H1 (cell line): ENCODE measurements at regions not wholly inside any gene's neighbourhood (a gene's known extent, or its start where the extent isn't known, plus 50 kb on each side); places are given as distances from the start of the nearest gene placed in this dataset.
A peak's percentile ranks its signal among the peaks of the same experiment; 100 is the strongest.

Experiments used
- CTCF ChIA-PET: fragments of 300-600 bp; sonication (Branson Sonifier 250); formaldehyde crosslinking; loops from one replicate; lab custom pipeline; 2021; ENCODE audit not compliant: partially characterized antibody; lab: Charles Lee
- POLR2A ChIA-PET: fragments of 300-600 bp; sonication (Branson Sonifier 250); formaldehyde crosslinking; loops from one replicate; lab custom pipeline; 2021; ENCODE audit warnings: inconsistent platforms; ENCODE audit not compliant: partially characterized antibody; lab: Charles Lee
- DNase-seq, 2 experiments: peaks; one replicate each; pipeline versions ENCODE4 v3.0.0 to v3.0.0-alpha.2; 2010 to 2022; ENCODE audit warnings: low spot score in 2 of 2, low read depth in 1 of 2, mixed read lengths in 1 of 2
- FAIRE-seq: peaks from 2 replicates; lab custom pipeline; 2011; peaks lifted over from hg19 to GRCh38; lab: Jason Lieb, UNC
- H2AFZ ChIP-seq: 2 replicates; pipeline ENCODE4 v1.8.1; 2012; ENCODE audit warnings: low read length, inconsistent platforms
- H2AK5ac ChIP-seq: 2 replicates; pipeline ENCODE4 v1.6.1; 2013; ENCODE audit warnings: low read depth, low read length
- H2BK120ac ChIP-seq: replicated peaks from 2 replicates; pipeline ENCODE3; 2013; ENCODE audit warnings: low read depth, low read length, inconsistent platforms
- H2BK12ac ChIP-seq: 2 replicates; pipeline ENCODE4 v1.6.1; 2013; ENCODE audit warnings: low read depth, low read length
- H2BK15ac ChIP-seq: 2 replicates; pipeline ENCODE4 v1.6.1; 2013; ENCODE audit warnings: low read length
- H2BK20ac ChIP-seq: 2 replicates; pipeline ENCODE4 v1.6.1; 2013; ENCODE audit warnings: low read length
- H2BK5ac ChIP-seq: 2 replicates; pipeline ENCODE4 v1.6.1; 2013; ENCODE audit warnings: low read depth, low read length
- H3K14ac ChIP-seq: 2 replicates; pipeline ENCODE4 v1.6.1; 2013; ENCODE audit warnings: inconsistent platforms; ENCODE audit not compliant: insufficient read length
- H3K18ac ChIP-seq: 2 replicates; pipeline ENCODE4 v1.6.1; 2013; ENCODE audit warnings: low read length; ENCODE audit errors: extremely low read depth
- H3K23ac ChIP-seq: 2 replicates; pipeline ENCODE4 v1.6.1; 2013; ENCODE audit warnings: inconsistent platforms; ENCODE audit not compliant: insufficient read length
- H3K23me2 ChIP-seq: 2 replicates; pipeline ENCODE4 v1.6.1; 2013; ENCODE audit warnings: low read depth, low read length
- H3K27ac ChIP-seq: 2 replicates; pipeline ENCODE4 v1.6.1; 2011; ENCODE audit warnings: low read depth, low read length, inconsistent platforms
- H3K27me3 ChIP-seq, 4 experiments: replicated peaks in 1 of 4; 1 replicate in 1 of 4; 2 replicates in 3 of 4; pipeline versions ENCODE4 v1.6.1 to v1.8.1; 2011 to 2013; ENCODE audit warnings: low read length in 3 of 4, mild to moderate bottlenecking in 3 of 4, inconsistent platforms in 2 of 4, mixed read lengths in 2 of 4, moderate library complexity in 1 of 4; ENCODE audit not compliant: control insufficient read depth in 3 of 4, insufficient read depth in 3 of 4; ENCODE audit errors: extremely low read depth in 1 of 4
- H3K36me3 ChIP-seq, 4 experiments: 2 replicates each; pipeline versions ENCODE4 v1.6.1 to v1.8.1; 2011 to 2013; ENCODE audit warnings: mild to moderate bottlenecking in 4 of 4, low read length in 3 of 4, moderate library complexity in 2 of 4, control low read depth in 1 of 4, inconsistent platforms in 1 of 4; ENCODE audit not compliant: insufficient read depth in 4 of 4, control insufficient read depth in 2 of 4
- H3K4ac ChIP-seq: replicated peaks from 2 replicates; pipeline ENCODE3; 2013; ENCODE audit warnings: low read length, low read depth, mixed read lengths, inconsistent platforms; ENCODE audit not compliant: insufficient read length
- H3K4me1 ChIP-seq, 4 experiments: replicated peaks in 1 of 4; 1 replicate in 1 of 4; 2 replicates in 3 of 4; pipeline versions ENCODE4 v1.6.1 to v1.8.1; 2011 to 2013; ENCODE audit warnings: low read length in 3 of 4, inconsistent platforms in 2 of 4, mixed read lengths in 1 of 4; ENCODE audit not compliant: insufficient read depth in 4 of 4, control insufficient read depth in 3 of 4
- H3K4me2 ChIP-seq, 2 experiments: 2 replicates each; pipeline versions ENCODE4 v1.6.1 to v1.8.1; 2011 to 2013; ENCODE audit warnings: low read depth in 2 of 2, low read length in 2 of 2, control low read depth in 1 of 2, inconsistent platforms in 1 of 2, mild to moderate bottlenecking in 1 of 2; ENCODE audit not compliant: insufficient read depth in 1 of 2
- H3K4me3 ChIP-seq, 4 experiments: fragments of 200-600, 300-600 bp in 1 of 4; sonication (generic), shearing (Covaris generic), sonication (Bioruptor Twin) in 1 of 4; 2 replicates each; pipeline versions ENCODE4 v1.5.1 to v1.8.1; 2011 to 2016; ENCODE audit warnings: low read length in 4 of 4, low read depth in 3 of 4, control low read depth in 2 of 4, inconsistent platforms in 2 of 4, mild to moderate bottlenecking in 2 of 4, mixed read lengths in 1 of 4, moderate library complexity in 1 of 4; ENCODE audit not compliant: insufficient read depth in 2 of 4; ENCODE audit errors: extremely low read depth in 1 of 4
- H3K56ac ChIP-seq: replicated peaks from 2 replicates; pipeline ENCODE3; 2013; ENCODE audit warnings: low read depth, mild to moderate bottlenecking, mixed read lengths, low read length, inconsistent platforms; ENCODE audit not compliant: insufficient read length
- H3K79me1 ChIP-seq: 2 replicates; pipeline ENCODE4 v1.6.1; 2013; ENCODE audit warnings: low read depth, low read length, control low read depth
- H3K79me2 ChIP-seq, 2 experiments: 2 replicates each; pipeline versions ENCODE4 v1.6.1 to v1.8.1; 2012 to 2013; ENCODE audit warnings: low read length in 2 of 2, mild to moderate bottlenecking in 2 of 2, inconsistent platforms in 1 of 2; ENCODE audit not compliant: insufficient read depth in 2 of 2, control insufficient read depth in 1 of 2
- H3K9ac ChIP-seq, 4 experiments: replicated peaks in 1 of 4; 1 replicate in 1 of 4; 2 replicates in 3 of 4; pipeline versions ENCODE4 v1.6.1 to v1.8.1; 2011 to 2013; ENCODE audit warnings: low read depth in 3 of 4, low read length in 3 of 4, control low read depth in 2 of 4, mild to moderate bottlenecking in 2 of 4, moderate library complexity in 2 of 4, inconsistent platforms in 1 of 4; ENCODE audit errors: extremely low read depth in 1 of 4
- H3K9me3 ChIP-seq, 2 experiments: 2 replicates each; pipeline versions ENCODE4 v1.6.1 to v1.8.1; 2012 to 2013; ENCODE audit warnings: mild to moderate bottlenecking in 2 of 2, moderate library complexity in 2 of 2, control low read depth in 1 of 2, inconsistent platforms in 1 of 2, low read depth in 1 of 2, low read length in 1 of 2, mixed read lengths in 1 of 2; ENCODE audit not compliant: insufficient read depth in 2 of 2
- H4K20me1 ChIP-seq, 2 experiments: replicated peaks in 1 of 2; 2 replicates each; pipeline versions ENCODE3 to v1.8.1; 2011 to 2013; ENCODE audit warnings: inconsistent platforms in 2 of 2, low read length in 2 of 2, mild to moderate bottlenecking in 1 of 2; ENCODE audit not compliant: insufficient read depth in 2 of 2, control insufficient read depth in 1 of 2
- H4K5ac ChIP-seq: 2 replicates; pipeline ENCODE4 v1.6.1; 2013; ENCODE audit warnings: low read length, low read depth, mixed read lengths, inconsistent platforms; ENCODE audit not compliant: insufficient read length
- H4K8ac ChIP-seq: 2 replicates; pipeline ENCODE4 v1.8.0; 2013; ENCODE audit warnings: mild to moderate bottlenecking, moderate library complexity, low read length, inconsistent platforms; ENCODE audit not compliant: insufficient read depth; ENCODE audit errors: extremely low read depth
- H4K91ac ChIP-seq: replicated peaks from 2 replicates; pipeline ENCODE3; 2013; ENCODE audit warnings: low read length, mixed read lengths, inconsistent platforms; ENCODE audit not compliant: insufficient read length
- CBX5 ChIP-seq: fragments of 300-800, 300-1000 bp; sonication (generic); IDR thresholded peaks from 2 replicates; pipeline ENCODE4 v1.7.1; 2016; ENCODE audit warnings: antibody characterized with exemption, low read length, low read depth
- CHD2 ChIP-seq: IDR thresholded peaks from 2 replicates; pipeline ENCODE4 v1.6.1; 2012; ENCODE audit warnings: low read length, improper control_type of control experiment
- CTBP2 ChIP-seq: IDR thresholded peaks from 2 replicates; pipeline ENCODE4 v1.7.0; 2011; ENCODE audit warnings: borderline replicate concordance, mild to moderate bottlenecking, moderate library complexity, mixed read lengths, low read length; ENCODE audit not compliant: insufficient read depth, insufficient read length
- GABPA ChIP-seq: IDR thresholded peaks from 2 replicates; pipeline ENCODE4 v1.6.1; 2011; ENCODE audit warnings: mild to moderate bottlenecking, low read length, moderate library complexity, borderline replicate concordance; ENCODE audit not compliant: insufficient read depth
- JUN ChIP-seq: IDR thresholded peaks from 2 replicates; pipeline ENCODE4 v1.6.1; 2011; ENCODE audit warnings: low read depth, mild to moderate bottlenecking, improper control_type of control experiment, low read length
- JUND ChIP-seq: IDR thresholded peaks from 2 replicates; pipeline ENCODE4 v1.6.1; 2011; ENCODE audit warnings: mild to moderate bottlenecking, improper control_type of control experiment, low read length
- KDM4A ChIP-seq: IDR thresholded peaks from one replicate; pipeline ENCODE4 v1.7.1; 2012; ENCODE audit warnings: low read depth, mild to moderate bottlenecking, moderate library complexity, low read length, inconsistent platforms; ENCODE audit not compliant: severe bottlenecking
- KDM5A ChIP-seq: fragments of 200-600 bp; IDR thresholded peaks from 2 replicates; pipeline ENCODE4 v1.7.1; 2012; ENCODE audit warnings: mild to moderate bottlenecking, low read length, inconsistent platforms, mixed read lengths
- MAFK ChIP-seq: IDR thresholded peaks from 2 replicates; pipeline ENCODE4 v1.6.1; 2012; ENCODE audit warnings: low read depth, mild to moderate bottlenecking, improper control_type of control experiment, low read length
- RBBP5 ChIP-seq: IDR thresholded peaks from 2 replicates; pipeline ENCODE4 v1.7.1; 2012; ENCODE audit warnings: low read depth, mild to moderate bottlenecking, inconsistent platforms, low read length, moderate library complexity, borderline replicate concordance
- SAP30 ChIP-seq: fragments of 300-600 bp; sonication (generic); IDR thresholded peaks from 2 replicates; pipeline ENCODE4 v1.7.1; 2012; ENCODE audit warnings: low read length, moderate library complexity, mild to moderate bottlenecking, inconsistent platforms; ENCODE audit not compliant: insufficient read depth, insufficient replicate concordance
- SIRT6 ChIP-seq: IDR thresholded peaks from one replicate; pipeline ENCODE4 v1.7.1; 2012; ENCODE audit warnings: low read length, inconsistent platforms
- SP1 ChIP-seq: IDR thresholded peaks from 2 replicates; pipeline ENCODE4 v1.6.1; 2011; ENCODE audit warnings: low read depth, low read length
- TCF12 ChIP-seq: IDR thresholded peaks from 2 replicates; pipeline ENCODE4 v1.6.1; 2011; ENCODE audit warnings: low read depth, mild to moderate bottlenecking, low read length
- WGBS, 2 experiments: shearing (Covaris generic) in 1 of 2; methylation state at CpG; one replicate each; pipeline versions ENCODE4 v1.1.6 to v1.1.7; 2013 to 2015; ENCODE audit warnings: low lambda C conversion rate in 2 of 2, mixed read lengths in 2 of 2, inconsistent platforms in 1 of 2, low coverage in 1 of 2, missing lambda C conversion rate in 1 of 2; ENCODE audit not compliant: insufficient replicate concordance in 2 of 2, insufficient coverage in 1 of 2, insufficient read length in 1 of 2; ENCODE audit errors: extremely low coverage in 1 of 2, missing lambda C conversion rate in 1 of 2; 5-methylcytosine and 5-hydroxymethylcytosine counted together

DNA sequence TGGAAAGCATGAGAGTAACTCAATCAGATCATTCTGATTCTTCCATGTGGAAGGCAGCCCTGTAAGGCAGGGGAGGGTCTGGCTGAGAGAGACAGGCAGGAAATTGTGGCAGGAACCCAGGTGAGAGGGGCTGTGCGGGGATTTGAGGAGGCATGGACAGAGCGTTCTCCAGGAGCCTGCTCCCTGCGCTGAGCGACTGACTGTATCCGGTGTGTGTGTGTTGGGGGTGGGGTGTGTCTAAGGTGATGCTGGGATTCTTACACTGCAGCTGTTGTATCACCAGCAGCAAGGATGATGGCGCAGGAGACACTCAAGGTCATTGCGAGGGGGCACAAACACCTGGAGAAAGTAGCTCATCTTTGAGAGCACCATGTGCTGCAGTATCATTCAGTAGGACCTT, 128.5 kb downstream of the RHOU start:
- Histone ChIP-seq H2BK15ac (peak overlapping the region; percentile 93; the same call in 1 of the 2 replicates), H3K36me3 (no peaks in the 10 kb centered on the region), H3K79me1 (no peaks in the 10 kb centered on the region), H3K79me2 (no peaks in the 10 kb centered on the region), H3K27ac (no peak overlapping the region), H3K4me1 (peaks cover 7 to 27% (median 16%) of the 10 kb centered on the region in 4 experiments; a peak in 6 of 7 replicates), H2BK20ac (peak overlapping the region; percentile 91), H3K9ac (no peak overlapping the region), H2AK5ac (0 out of 2 replicates have a peak overlapping the region, but pooled peaks have one; percentile 60), H3K27me3 (no peaks in the 10 kb centered on the region; a peak in 1 of 7 replicates), H3K23ac (no peak overlapping the region), H4K5ac (no peak overlapping the region), H3K4me3 (no peak overlapping the region), H4K8ac (no peak overlapping the region), H2BK5ac (peak overlapping the region; percentile 87; the same call in 1 of the 2 replicates), H4K20me1 (no peaks in the 10 kb centered on the region), H2BK120ac (no peak overlapping the region), H3K4ac (peak overlapping the region; percentile 48), H2BK12ac (peak overlapping the region; percentile 94; the same call in 1 of the 2 replicates), H2AFZ (0 out of 2 replicates have a peak overlapping the region, but pooled peaks have one; percentile 51), H3K4me2 (no peak overlapping the region), H3K56ac (no peak overlapping the region), H3K14ac (no peak overlapping the region), H4K91ac (peak overlapping the region; percentile 67), H3K18ac (0 out of 2 replicates have a peak overlapping the region, but pooled peaks have one; percentile 33), H3K9me3 (no peaks in the 10 kb centered on the region), H3K23me2 (no peaks in the 10 kb centered on the region)
- WGBS, 2 experiments: 88% methylated on average over 5 of the region's 7 CpGs; no CpG with 5 or more reads in 1 of the 2 experiments
- ChIA-PET POLR2A (interaction anchor here (0.9 kb wide), 1 partner anchor 14 kb away, joined by 5 read pairs; no protein-coding TSS in a partner anchor), CTCF (interaction anchor here (1.2 to 3.3 kb wide), 6 partner anchors 7 to 125 kb away, joined by 3 to 11 read pairs (median 4); no protein-coding TSS in a partner anchor)
- FAIRE-seq (no peak), DNase-seq (no peak)
- TF ChIP-seq SP1 (no peak), CHD2 (no peak), MAFK (no peak), CTBP2 (no peak), TCF12 (no peak), KDM5A (no peak), JUND (no peak), CBX5 (no peak), SAP30 (no peak), KDM4A (no peak), GABPA (no peak), SIRT6 (no peak), JUN (no peak), RBBP5 (no peak)
